Bone marrow (tissue), 2 donors: ENCODE measurements at regions not wholly inside any gene's neighbourhood (a gene's known extent, or its start where the extent isn't known, plus 50 kb on each side); places are given as distances from the start of the nearest gene placed in this dataset.

Experiments
- DNase-seq, 2 donors: peaks; one replicate each; lab custom pipeline; 2025; lab: John Stamatoyannopoulos, UW

GRCh38 chr9:79013715-79014610 is 557.8 kb upstream of the TLE4 start:
- DNase-seq, result no peak

- DNase-seq, result no peak
Observed at GRCh38 chr9:79014929-79015699, 556.7 kb upstream of the TLE4 start.

GRCh38 chr9:79015951-79016350 is 555.8 kb upstream of the TLE4 start:
- DNase-seq, result no peak

- DNase-seq, result no peak
Observed at GRCh38 chr9:79020276-79020675, 551.5 kb upstream of the TLE4 start.

- DNase-seq, result no peak
Observed at GRCh38 chr9:79021084-79021483, 550.7 kb upstream of the TLE4 start.

GRCh38 chr9:79023134-79023580 is 548.6 kb upstream of the TLE4 start:
- DNase-seq, result no peak

- no peak for DNase-seq
Observed at GRCh38 chr9:79026316-79026715, 545.4 kb upstream of the TLE4 start.

- no peak for DNase-seq
Observed at GRCh38 chr9:79028101-79028500, 543.7 kb upstream of the TLE4 start.

- no peak for DNase-seq
Observed at GRCh38 chr9:79034583-79034982, 537.2 kb upstream of the TLE4 start.

GRCh38 chr9:79037338-79037737 is 534.4 kb upstream of the TLE4 start:
- no peak for DNase-seq

- DNase-seq, result no peak
Observed at GRCh38 chr9:79040671-79041070, 531.1 kb upstream of the TLE4 start.

GRCh38 chr9:79041266-79041665 is 530.5 kb upstream of the TLE4 start:
- DNase-seq, result no peak

GRCh38 chr9:79043916-79044315 is 527.8 kb upstream of the TLE4 start:
- DNase-seq, result no peak

- DNase-seq, result no peak
Observed at GRCh38 chr9:79046401-79046800, 525.4 kb upstream of the TLE4 start.

- no peak for DNase-seq
Observed at GRCh38 chr9:79049371-79049770, 522.4 kb upstream of the TLE4 start.

GRCh38 chr9:79053598-79053997 is 518.2 kb upstream of the TLE4 start:
- DNase-seq, result no peak

- DNase-seq, result no peak
Observed at GRCh38 chr9:79054500-79054899, 517.3 kb upstream of the TLE4 start.

- no peak for DNase-seq
Observed at GRCh38 chr9:79056041-79056440, 515.7 kb upstream of the TLE4 start.

- no peak for DNase-seq
Observed at GRCh38 chr9:79057576-79057975, 514.2 kb upstream of the TLE4 start.

- no peak for DNase-seq
Observed at GRCh38 chr9:79060766-79061165, 511.0 kb upstream of the TLE4 start.

GRCh38 chr9:79061752-79062616 is 509.8 kb upstream of the TLE4 start:
- DNase-seq, result no peak

- DNase-seq, result no peak
Observed at GRCh38 chr9:79073201-79073600, 498.6 kb upstream of the TLE4 start.
